Liver (tissue), 8 donors: ENCODE measurements at regions not wholly inside any gene's neighbourhood (a gene's known extent, or its start where the extent isn't known, plus 50 kb on each side); places are given as distances from the start of the nearest gene placed in this dataset.

Experiments
- DNase-seq: peaks from one replicate; pipeline ENCODE4 v3.0.0-alpha.2; 2017; ENCODE audit warnings: low spot score
- H3K27ac ChIP-seq, 2 donors: one replicate each; pipeline ENCODE4 v1.7.0; 2013; ENCODE audit warnings: inconsistent platforms in 2 of 2, low read length in 2 of 2, control low read depth in 1 of 2, low read depth in 1 of 2, mild to moderate bottlenecking in 1 of 2
- H3K27me3 ChIP-seq, 4 donors: one replicate each; pipeline versions ENCODE4 v1.6.1 to v1.7.0; 2013; ENCODE audit warnings: low read length in 3 of 4, inconsistent platforms in 1 of 4, mild to moderate bottlenecking in 1 of 4, moderate library complexity in 1 of 4; ENCODE audit not compliant: control insufficient read depth in 4 of 4, insufficient read depth in 4 of 4
- H3K36me3 ChIP-seq, 4 donors: one replicate each; pipeline versions ENCODE4 v1.6.1 to v1.7.0; 2013; ENCODE audit warnings: low read length in 3 of 4, mild to moderate bottlenecking in 3 of 4, low read depth in 1 of 4, moderate library complexity in 1 of 4; ENCODE audit not compliant: control insufficient read depth in 4 of 4, insufficient read depth in 3 of 4
- H3K4me1 ChIP-seq, 4 donors: one replicate each; pipeline versions ENCODE4 v1.6.1 to v1.7.0; 2013; ENCODE audit warnings: low read length in 3 of 4, mild to moderate bottlenecking in 3 of 4, moderate library complexity in 1 of 4; ENCODE audit not compliant: control insufficient read depth in 4 of 4, insufficient read depth in 4 of 4
- H3K4me3 ChIP-seq, 3 donors: one replicate each; pipeline versions ENCODE4 v1.6.1 to v1.7.0; 2013; ENCODE audit warnings: low read length in 3 of 3, control low read depth in 1 of 3, low read depth in 1 of 3, mild to moderate bottlenecking in 1 of 3
- H3K9ac ChIP-seq, 2 donors: one replicate each; pipeline ENCODE4 v1.7.0; 2013; ENCODE audit warnings: low read length in 2 of 2, mild to moderate bottlenecking in 2 of 2, moderate library complexity in 2 of 2, control low read depth in 1 of 2, low read depth in 1 of 2
- H3K9me3 ChIP-seq, 4 donors: one replicate each; pipeline versions ENCODE4 v1.6.1 to v1.7.0; 2013; ENCODE audit warnings: low read length in 3 of 4; ENCODE audit not compliant: control insufficient read depth in 4 of 4
- CTCF ChIP-seq: fragments of 150-350 bp; IDR thresholded peaks from 2 replicates; pipeline ENCODE4 v1.5.1; 2017; ENCODE audit warnings: improper control_type of control experiment, low read depth, low read length; ENCODE audit not compliant: missing input control
- EGR1 ChIP-seq, 2 donors: IDR thresholded peaks; 2 replicates each; pipeline ENCODE4 v1.6.1; 2016 to 2018; ENCODE audit warnings: antibody characterized with exemption in 2 of 2, low read depth in 2 of 2
- FOXA1 ChIP-seq: IDR thresholded peaks from 2 replicates; pipeline ENCODE4 v1.6.1; 2016; ENCODE audit warnings: antibody characterized with exemption
- FOXA2 ChIP-seq: IDR thresholded peaks from 2 replicates; pipeline ENCODE4 v1.6.1; 2016; ENCODE audit warnings: antibody characterized with exemption
- GABPA ChIP-seq, 2 donors: IDR thresholded peaks in 1 of 2; conservative IDR thresholded peaks in 1 of 2; 2 replicates each; pipeline ENCODE4 v1.6.1; 2016; ENCODE audit warnings: antibody characterized with exemption in 2 of 2, mild to moderate bottlenecking in 1 of 2, moderate library complexity in 1 of 2
- HNF4A ChIP-seq, 2 donors: conservative IDR thresholded peaks; 2 replicates each; pipeline ENCODE4 v1.6.1; 2016; ENCODE audit warnings: antibody characterized with exemption in 2 of 2, mild to moderate bottlenecking in 2 of 2
- HNF4G ChIP-seq: IDR thresholded peaks from 2 replicates; pipeline ENCODE4 v1.6.1; 2016; ENCODE audit warnings: antibody characterized with exemption
- JUND ChIP-seq, 2 donors: IDR thresholded peaks; 2 replicates each; pipeline ENCODE4 v1.6.1; 2016; ENCODE audit warnings: antibody characterized with exemption in 2 of 2
- NR2F2 ChIP-seq: IDR thresholded peaks from 2 replicates; pipeline ENCODE4 v1.6.1; 2016; ENCODE audit warnings: antibody characterized with exemption
- RAD21 ChIP-seq, 2 donors: IDR thresholded peaks; 2 replicates each; pipeline ENCODE4 v1.6.1; 2016; ENCODE audit warnings: antibody characterized with exemption in 2 of 2, mild to moderate bottlenecking in 2 of 2
- RXRA ChIP-seq, 2 donors: IDR thresholded peaks; 2 replicates each; pipeline ENCODE4 v1.6.1; 2017 to 2018; ENCODE audit warnings: antibody characterized with exemption in 2 of 2, mild to moderate bottlenecking in 1 of 2
- SP1 ChIP-seq: IDR thresholded peaks from 2 replicates; pipeline ENCODE4 v1.6.1; 2018; ENCODE audit warnings: antibody characterized with exemption, mild to moderate bottlenecking
- TAF1 ChIP-seq: conservative IDR thresholded peaks from 2 replicates; pipeline ENCODE4 v1.6.1; 2016; ENCODE audit warnings: antibody characterized with exemption, mild to moderate bottlenecking
- YY1 ChIP-seq: IDR thresholded peaks from 2 replicates; pipeline ENCODE4 v1.6.1; 2016; ENCODE audit warnings: antibody characterized with exemption, mild to moderate bottlenecking
- WGBS: extraction: QIAGEN DNeasy Blood & Tissue Kit; methylation state at CpG from one replicate; pipeline ENCODE4 v1.1.7; 2013; 5-methylcytosine and 5-hydroxymethylcytosine counted together
- TF ChIP-seq, protein P1 (sequence below): IDR thresholded peaks from 2 replicates; pipeline ENCODE4 v1.6.1; 2016; ENCODE audit warnings: antibody characterized with exemption
- TF ChIP-seq, protein P2 (sequence below): IDR thresholded peaks from 2 replicates; pipeline ENCODE4 v1.6.1; 2016; ENCODE audit warnings: antibody characterized with exemption
- donor health status: healthy.
- donor health status: healthy.
- donor health status: healthy.
- donor health status: healthy.
- donor health status: healthy.

DNA sequence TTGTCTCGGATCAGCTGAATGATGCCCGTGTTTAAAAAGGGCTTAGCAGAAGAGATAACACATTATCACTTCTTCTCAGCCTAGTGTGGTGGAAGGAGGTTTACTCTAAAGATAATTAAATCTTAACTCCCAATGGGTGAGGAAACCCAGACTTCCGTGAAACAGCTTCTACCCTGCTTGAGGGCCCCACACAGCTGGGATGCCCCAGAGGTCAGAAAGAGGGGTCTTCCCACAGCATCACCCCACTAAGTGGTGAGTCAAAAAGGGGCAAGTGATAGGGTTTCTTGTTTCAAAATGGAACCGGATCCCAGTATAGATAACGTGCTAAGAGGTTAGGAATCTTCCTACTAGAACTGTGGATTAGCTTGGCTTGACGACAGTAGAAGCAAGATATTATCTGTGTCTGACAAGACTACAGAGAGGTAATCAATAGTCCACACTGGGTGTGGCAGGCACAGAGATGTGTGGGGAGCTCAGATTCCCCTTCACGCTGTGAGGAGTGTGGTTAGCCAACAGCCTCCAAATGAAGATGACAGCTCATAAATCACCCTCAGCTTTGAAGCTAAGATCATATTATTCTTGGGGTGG is 129.6 kb upstream of the COPS8 start:
- H3K9ac ChIP-seq = no peak overlapping the region

DNA sequence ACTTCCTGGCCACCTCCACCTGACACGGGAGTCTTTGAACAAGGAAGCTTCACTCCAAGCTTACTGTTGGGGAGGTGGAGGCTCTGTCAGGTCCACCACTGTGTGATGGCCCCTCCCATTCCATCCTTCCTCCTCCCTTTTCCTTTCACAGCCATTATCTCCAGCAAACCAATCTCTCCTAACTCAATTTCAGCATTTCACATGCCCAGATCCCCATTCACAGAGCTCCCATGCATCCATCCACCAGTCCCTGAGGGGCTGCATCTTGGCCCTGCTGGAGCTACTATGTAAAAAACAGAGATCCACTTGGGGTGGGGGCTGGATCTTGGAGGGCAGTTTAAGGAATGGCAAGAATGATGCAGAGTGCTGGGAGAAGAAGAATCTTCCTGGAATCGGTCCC is 129.0 kb upstream of the COPS8 start:
- H3K4me1 ChIP-seq = no peaks in the 10 kb centered on the region
- no peaks in the 10 kb centered on the region for H3K27me3 ChIP-seq
- no peaks in the 10 kb centered on the region for H3K9me3 ChIP-seq
- H3K9ac ChIP-seq = no peak overlapping the region
- H3K4me3 ChIP-seq = no peak overlapping the region
- no peak overlapping the region for H3K27ac ChIP-seq
- DNase-seq = no peak
- 64% methylated on average over 2 of the region's 2 CpGs for WGBS
- TF ChIP-seq YY1 (no peak), HNF4A (conservative IDR thresholded peaks at IDR 0.05) (no peak), GABPA (IDR thresholded peaks at IDR 0.05 in 1 of 2, conservative IDR thresholded peaks at IDR 0.05 in 1 of 2) (no peak), FOXA2 (no peak), TAF1 (no peak), HNF4G (no peak), RXRA (IDR thresholded peaks at IDR 0.05) (no peak), SP1 (no peak), EGR1 (IDR thresholded peaks at IDR 0.05; ENCODE audit: low read depth in 2 of 2) (no peak), NR2F2 (no peak), CTCF (no peak), FOXA1 (no peak), JUND (IDR thresholded peaks at IDR 0.05) (no peak), RAD21 (IDR thresholded peaks at IDR 0.05) (no peak)
- TF ChIP-seq, protein P1, sequence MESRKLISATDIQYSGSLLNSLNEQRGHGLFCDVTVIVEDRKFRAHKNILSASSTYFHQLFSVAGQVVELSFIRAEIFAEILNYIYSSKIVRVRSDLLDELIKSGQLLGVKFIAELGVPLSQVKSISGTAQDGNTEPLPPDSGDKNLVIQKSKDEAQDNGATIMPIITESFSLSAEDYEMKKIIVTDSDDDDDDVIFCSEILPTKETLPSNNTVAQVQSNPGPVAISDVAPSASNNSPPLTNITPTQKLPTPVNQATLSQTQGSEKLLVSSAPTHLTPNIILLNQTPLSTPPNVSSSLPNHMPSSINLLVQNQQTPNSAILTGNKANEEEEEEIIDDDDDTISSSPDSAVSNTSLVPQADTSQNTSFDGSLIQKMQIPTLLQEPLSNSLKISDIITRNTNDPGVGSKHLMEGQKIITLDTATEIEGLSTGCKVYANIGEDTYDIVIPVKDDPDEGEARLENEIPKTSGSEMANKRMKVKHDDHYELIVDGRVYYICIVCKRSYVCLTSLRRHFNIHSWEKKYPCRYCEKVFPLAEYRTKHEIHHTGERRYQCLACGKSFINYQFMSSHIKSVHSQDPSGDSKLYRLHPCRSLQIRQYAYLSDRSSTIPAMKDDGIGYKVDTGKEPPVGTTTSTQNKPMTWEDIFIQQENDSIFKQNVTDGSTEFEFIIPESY = no peak
- TF ChIP-seq, protein P2, sequence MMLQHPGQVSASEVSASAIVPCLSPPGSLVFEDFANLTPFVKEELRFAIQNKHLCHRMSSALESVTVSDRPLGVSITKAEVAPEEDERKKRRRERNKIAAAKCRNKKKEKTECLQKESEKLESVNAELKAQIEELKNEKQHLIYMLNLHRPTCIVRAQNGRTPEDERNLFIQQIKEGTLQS = no peak
- H3K36me3 ChIP-seq = no peaks in the 10 kb centered on the region

More for the DNA sequence above, 129.6 kb upstream of the COPS8 start:
- Histone ChIP-seq H3K27me3 (no peaks in the 10 kb centered on the region), H3K9me3 (no peaks in the 10 kb centered on the region), H3K4me1 (no peaks in the 10 kb centered on the region), H3K4me3 (no peak overlapping the region), H3K36me3 (no peaks in the 10 kb centered on the region), H3K27ac (no peak overlapping the region)
- no peak for DNase-seq
- 69% methylated on average over 7 of the region's 7 CpGs for whole genome bisulfite sequencing
- TF ChIP-seq YY1 (no peak), HNF4A (conservative IDR thresholded peaks at IDR 0.05) (no peak), NR2F2 (no peak), TAF1 (no peak), RXRA (IDR thresholded peaks at IDR 0.05) (no peak), FOXA2 (no peak), JUND (IDR thresholded peaks at IDR 0.05) (no peak), EGR1 (IDR thresholded peaks at IDR 0.05; ENCODE audit: low read depth in 2 of 2) (no peak), GABPA (IDR thresholded peaks at IDR 0.05 in 1 of 2, conservative IDR thresholded peaks at IDR 0.05 in 1 of 2) (no peak), FOXA1 (no peak), RAD21 (IDR thresholded peaks at IDR 0.05) (no peak)
